WI38 (cell line): ENCODE measurements at regions not wholly inside any gene's neighbourhood (a gene's known extent, or its start where the extent isn't known, plus 50 kb on each side); places are given as distances from the start of the nearest gene placed in this dataset.

Source experiments
- H3K4me3 ChIP-seq: 2 replicates; pipeline ENCODE4 v1.5.1; 2011; ENCODE audit warnings: low read depth, mild to moderate bottlenecking, control low read depth, low read length
- CTCF ChIP-seq: IDR thresholded peaks from 2 replicates; pipeline ENCODE4 v1.5.1; 2012; ENCODE audit warnings: low read depth, mild to moderate bottlenecking, control low read depth, low read length

- TF ChIP-seq CTCF: no peak
- no peak overlapping the region for H3K4me3 ChIP-seq
Observed at GRCh38 chr9:110140276-110140675, 67.7 kb downstream of the C9orf152 start.

GRCh38 chr9:110141227-110141793 lies 66.6 kb downstream of the C9orf152 start:
- TF ChIP-seq CTCF: no peak
- no peak overlapping the region for H3K4me3 ChIP-seq

- no peak for TF ChIP-seq CTCF
- H3K4me3 ChIP-seq: no peak overlapping the region
Observed at GRCh38 chr9:110142253-110142652, 65.7 kb downstream of the C9orf152 start.

- TF ChIP-seq CTCF: no peak
- no peak overlapping the region for H3K4me3 ChIP-seq
Observed at GRCh38 chr9:110142868-110143481, 65.0 kb downstream of the C9orf152 start.

- TF ChIP-seq CTCF: no peak
- no peak overlapping the region for H3K4me3 ChIP-seq
Observed at GRCh38 chr9:110143485-110143884, 64.5 kb downstream of the C9orf152 start.

- no peak overlapping the region for H3K4me3 ChIP-seq
- TF ChIP-seq CTCF: no peak
Observed at GRCh38 chr9:110143950-110144545, 63.9 kb downstream of the C9orf152 start.

- TF ChIP-seq CTCF: no peak
- H3K4me3 ChIP-seq: no peak overlapping the region
Observed at GRCh38 chr9:110146373-110146772, 61.6 kb downstream of the C9orf152 start.
